HFFc6 (cell line): ENCODE measurements at regions not wholly inside any gene's neighbourhood (a gene's known extent, or its start where the extent isn't known, plus 50 kb on each side); places are given as distances from the start of the nearest gene placed in this dataset.

Source experiments
- DNase-seq: peaks from one replicate; pipeline ENCODE4 v3.0.0-alpha.2; 2018
- H3K27ac Mint-ChIP-seq: 2 replicates; pipeline ENCODE4 v1.8.0; 2020; ENCODE audit warnings: mild to moderate bottlenecking, mixed read lengths
- H3K27me3 Mint-ChIP-seq: 2 replicates; pipeline ENCODE4 v1.8.0; 2021; ENCODE audit warnings: mild to moderate bottlenecking, moderate library complexity, mixed read lengths; ENCODE audit not compliant: insufficient read depth
- H3K36me3 Mint-ChIP-seq: 2 replicates; pipeline ENCODE4 v1.8.0; 2021; ENCODE audit warnings: low read depth, mixed read lengths
- H3K4me1 Mint-ChIP-seq: 2 replicates; pipeline ENCODE4 v1.8.0; 2020; ENCODE audit warnings: low read depth, mixed read lengths
- H3K4me3 Mint-ChIP-seq: 2 replicates; pipeline ENCODE4 v1.8.0; 2020; ENCODE audit warnings: mild to moderate bottlenecking, moderate library complexity, mixed read lengths
- H3K9me3 Mint-ChIP-seq: 2 replicates; pipeline ENCODE4 v1.8.0; 2020; ENCODE audit warnings: mild to moderate bottlenecking, mixed read lengths
- CTCF ChIP-seq: fragments of 200-600 bp; sonication (generic); IDR thresholded peaks from 2 replicates; pipeline ENCODE4 v1.5.0; 2021; ENCODE audit warnings: antibody characterized with exemption, mild to moderate bottlenecking

DNA sequence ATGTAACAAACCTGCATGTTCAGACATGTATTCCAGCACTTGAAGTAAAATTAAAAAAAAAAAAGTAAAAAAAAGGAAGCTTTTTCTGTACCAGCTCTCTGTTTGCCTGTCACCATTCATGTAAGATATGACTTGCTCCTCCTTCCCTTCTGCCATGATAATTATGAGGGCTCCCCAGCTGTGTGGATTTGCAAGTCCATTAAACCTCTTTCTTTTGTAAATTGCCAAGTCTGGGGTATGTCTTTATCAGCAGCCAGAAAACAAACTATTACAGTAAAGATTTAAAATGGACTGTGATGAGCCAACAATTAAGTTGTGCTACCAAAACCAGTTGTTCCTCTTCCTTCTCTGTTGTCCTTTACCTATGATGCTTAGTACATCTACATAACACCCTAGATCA is 619.6 kb downstream of the ARL4A start:
- no peaks in the 10 kb centered on the region for H3K4me1 Mint-ChIP-seq
- H3K27me3 Mint-ChIP-seq, result no peaks in the 10 kb centered on the region
- H3K36me3 Mint-ChIP-seq, result peaks cover 6% of the 10 kb centered on the region; the same call in 1 of the 2 replicates
- H3K27ac Mint-ChIP-seq, result no peak overlapping the region
- TF ChIP-seq CTCF, result no peak
- H3K9me3 Mint-ChIP-seq, result peaks cover 16% of the 10 kb centered on the region
- no peak for DNase-seq
- H3K4me3 Mint-ChIP-seq, result no peak overlapping the region

DNA sequence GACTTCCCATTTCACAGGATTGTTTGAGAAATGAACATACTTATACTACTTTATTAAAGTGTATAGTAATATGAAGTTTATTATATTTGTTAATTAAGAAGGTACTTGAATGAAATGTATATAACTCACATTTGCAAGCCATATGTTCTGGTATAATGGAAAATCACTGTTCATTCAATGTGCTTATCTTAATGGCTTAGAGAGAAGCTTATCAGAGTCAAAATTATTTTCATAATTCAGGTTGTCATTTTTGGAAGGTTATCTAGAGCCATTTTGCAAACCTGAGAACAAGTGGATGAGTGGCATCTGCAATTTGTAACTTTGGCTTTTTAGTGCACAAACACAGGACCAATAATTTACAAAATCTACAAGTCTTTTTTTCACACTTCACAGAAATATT is 621.0 kb downstream of the ARL4A start:
- DNase-seq, result no peak
- Mint-ChIP-seq H3K27me3 (no peaks in the 10 kb centered on the region), H3K27ac (no peak overlapping the region), H3K9me3 (peaks cover 28% of the 10 kb centered on the region), H3K36me3 (peaks cover 15% of the 10 kb centered on the region; the same call in 1 of the 2 replicates), H3K4me1 (no peaks in the 10 kb centered on the region), H3K4me3 (no peak overlapping the region)
- TF ChIP-seq CTCF, result no peak

- no peak overlapping the region for H3K27ac Mint-ChIP-seq
- no peaks in the 10 kb centered on the region for H3K4me1 Mint-ChIP-seq
- no peak for DNase-seq
- H3K9me3 Mint-ChIP-seq, result peaks cover 28% of the 10 kb centered on the region
- peaks cover 15% of the 10 kb centered on the region; the same call in 1 of the 2 replicates for H3K36me3 Mint-ChIP-seq
- peak; percentile 45; the same call in 1 of the 2 replicates for TF ChIP-seq CTCF
- no peak overlapping the region for H3K4me3 Mint-ChIP-seq
- no peaks in the 10 kb centered on the region for H3K27me3 Mint-ChIP-seq
Measured at GRCh38 chr7:13309535-13309934, 622.1 kb downstream of the ARL4A start.

DNA sequence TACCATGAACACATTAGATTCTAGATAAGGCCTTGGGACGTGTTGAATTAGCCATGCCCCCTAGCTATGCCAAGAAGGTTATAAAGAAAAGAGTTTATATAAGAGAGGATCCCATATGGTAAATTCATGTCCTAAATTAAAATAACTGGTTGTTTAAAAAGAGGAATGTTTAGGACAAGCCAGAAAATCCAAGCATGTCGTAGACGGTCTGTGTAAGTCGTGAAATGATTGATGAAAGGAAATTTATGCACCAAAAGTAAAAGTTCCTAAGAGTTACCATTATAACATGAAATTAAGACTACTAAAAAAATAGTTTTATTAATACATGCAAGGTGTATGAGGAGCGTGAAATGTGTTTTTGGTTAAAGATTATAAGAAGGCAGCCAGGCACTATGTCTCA is 624.9 kb downstream of the ARL4A start:
- no peak overlapping the region for H3K4me3 Mint-ChIP-seq
- DNase-seq, result no peak
- TF ChIP-seq CTCF, result no peak
- H3K4me1 Mint-ChIP-seq, result no peaks in the 10 kb centered on the region
- H3K27me3 Mint-ChIP-seq, result no peaks in the 10 kb centered on the region
- H3K27ac Mint-ChIP-seq, result no peak overlapping the region
- H3K9me3 Mint-ChIP-seq, result peaks cover 32% of the 10 kb centered on the region
- H3K36me3 Mint-ChIP-seq, result peaks cover 15% of the 10 kb centered on the region; the same call in 1 of the 2 replicates

DNA sequence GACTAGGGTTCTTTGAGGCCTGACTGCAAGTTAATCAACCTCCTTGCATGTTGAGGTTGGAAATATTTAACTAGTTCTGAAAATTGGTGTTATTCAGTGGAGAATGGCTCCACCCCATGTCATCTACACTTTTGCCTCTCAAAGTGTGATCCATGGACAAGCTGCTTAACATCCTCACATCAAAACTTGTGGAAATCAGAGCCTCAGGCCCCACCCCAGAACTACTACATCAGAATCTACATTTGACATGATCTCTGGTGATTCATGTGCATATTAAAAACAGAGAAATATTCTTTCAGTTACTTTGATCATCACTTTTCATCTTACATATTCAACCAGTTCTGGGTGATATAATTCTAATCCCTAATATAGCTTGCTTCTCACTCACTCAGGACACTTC is 632.9 kb downstream of the ARL4A start:
- Mint-ChIP-seq H3K27me3 (no peaks in the 10 kb centered on the region), H3K9me3 (peaks cover 11% of the 10 kb centered on the region), H3K36me3 (no peaks in the 10 kb centered on the region; the same call in 1 of the 2 replicates), H3K4me3 (no peak overlapping the region), H3K4me1 (no peaks in the 10 kb centered on the region), H3K27ac (no peak overlapping the region)
- no peak for TF ChIP-seq CTCF
- DNase-seq, result no peak

- peaks cover 9% of the 10 kb centered on the region for H3K9me3 Mint-ChIP-seq
- no peaks in the 10 kb centered on the region for H3K4me1 Mint-ChIP-seq
- no peaks in the 10 kb centered on the region; the same call in 1 of the 2 replicates for H3K36me3 Mint-ChIP-seq
- H3K4me3 Mint-ChIP-seq, result no peak overlapping the region
- TF ChIP-seq CTCF, result no peak
- no peaks in the 10 kb centered on the region for H3K27me3 Mint-ChIP-seq
- DNase-seq, result no peak
- no peak overlapping the region for H3K27ac Mint-ChIP-seq
Measured at GRCh38 chr7:13321316-13321715, 633.9 kb downstream of the ARL4A start.
